GM19238 (cell line): ENCODE measurements at regions not wholly inside any gene's neighbourhood (a gene's known extent, or its start where the extent isn't known, plus 50 kb on each side); places are given as distances from the start of the nearest gene placed in this dataset.

Experiments used
- DNase-seq: peaks from one replicate; pipeline ENCODE4 v3.0.0; 2011; ENCODE audit warnings: low spot score; ENCODE audit not compliant: insufficient read length

- no peak for DNase-seq
Observed at GRCh38 chr22:48520884-48521588, 1306.6 kb downstream of the BRD1 start.

GRCh38 chr22:48520207-48520606, 1307.5 kb downstream of the BRD1 start:
- no peak for DNase-seq

- DNase-seq, result no peak
Observed at GRCh38 chr22:48517039-48518030, 1310.3 kb downstream of the BRD1 start.

GRCh38 chr22:48516571-48516970, 1311.1 kb downstream of the BRD1 start:
- no peak for DNase-seq

- no peak for DNase-seq
Observed at GRCh38 chr22:48515571-48516200, 1312.0 kb downstream of the BRD1 start.

DNA sequence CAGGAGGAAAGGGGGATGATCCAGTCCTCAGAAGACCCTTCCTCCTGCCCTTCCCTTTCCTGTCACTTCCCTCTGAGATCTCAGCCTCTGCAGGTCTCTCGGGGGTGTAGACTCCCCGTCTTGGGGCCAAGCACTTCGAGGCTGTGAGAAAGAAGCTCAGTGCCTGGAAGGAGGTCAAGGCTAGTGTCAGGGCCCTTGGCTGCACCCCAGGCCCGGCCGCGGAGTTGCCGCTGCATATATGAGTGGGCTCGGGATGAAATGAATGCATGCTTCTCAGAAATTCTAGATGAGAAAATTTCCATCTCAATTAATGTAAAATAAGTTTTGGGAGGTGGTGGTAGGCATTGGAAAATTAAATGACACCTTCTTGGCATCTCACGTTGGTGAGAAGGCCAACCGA, 1313.7 kb downstream of the BRD1 start:
- no peak for DNase-seq

- no peak for DNase-seq
Observed at GRCh38 chr22:48513446-48513845, 1314.2 kb downstream of the BRD1 start.

DNA sequence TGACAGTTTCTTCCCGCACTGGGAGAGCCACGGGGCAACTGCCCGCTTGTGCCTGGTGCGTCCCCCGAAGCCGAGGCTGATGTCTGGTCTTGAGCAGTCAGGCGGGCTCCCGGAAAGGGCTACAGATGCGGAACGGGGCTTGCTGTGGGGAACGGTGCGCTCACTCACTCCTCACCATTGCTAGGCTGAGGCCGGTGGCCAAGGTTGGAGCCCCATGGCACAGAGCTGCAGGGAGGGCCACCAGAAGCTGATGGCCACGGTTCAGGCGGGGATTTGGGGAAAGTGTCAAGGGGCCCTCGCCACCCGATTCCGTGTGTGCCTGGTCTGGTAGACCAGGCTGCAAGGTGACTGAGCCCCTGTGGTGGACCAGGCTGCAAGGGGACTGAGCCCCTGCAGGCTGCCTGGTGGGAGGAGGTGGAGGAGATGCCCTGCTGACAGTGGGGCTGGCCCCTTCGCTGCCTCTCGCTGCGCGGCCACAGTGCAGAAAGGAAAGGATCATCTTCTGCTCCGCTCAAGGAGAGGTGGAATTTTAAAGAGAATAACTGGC, 1315.8 kb downstream of the BRD1 start:
- no peak for DNase-seq

- DNase-seq, result no peak
Observed at GRCh38 chr22:48511211-48511610, 1316.5 kb downstream of the BRD1 start.

DNA sequence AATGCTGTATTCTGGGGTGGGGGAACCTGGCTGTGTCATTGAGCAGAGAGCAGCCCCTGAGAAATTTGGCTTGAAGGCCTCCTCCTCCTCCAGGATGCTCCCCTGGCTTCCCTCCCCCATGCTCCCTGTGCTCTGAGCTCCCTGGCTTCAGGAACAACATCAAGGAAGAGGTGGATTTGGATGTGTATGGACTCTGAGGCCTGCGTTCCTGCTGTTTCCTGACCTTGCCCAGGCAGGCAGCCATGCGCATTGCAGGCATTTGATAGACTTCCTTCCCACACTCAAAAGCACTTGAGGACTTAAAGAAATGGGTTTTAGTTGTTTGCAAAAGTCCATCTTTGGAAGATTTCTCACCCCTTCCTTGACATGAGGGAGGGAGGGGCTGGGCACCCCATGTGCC, 1317.1 kb downstream of the BRD1 start:
- DNase-seq, result no peak

GRCh38 chr22:48507595-48508350, 1319.9 kb downstream of the BRD1 start:
- no peak for DNase-seq

DNA sequence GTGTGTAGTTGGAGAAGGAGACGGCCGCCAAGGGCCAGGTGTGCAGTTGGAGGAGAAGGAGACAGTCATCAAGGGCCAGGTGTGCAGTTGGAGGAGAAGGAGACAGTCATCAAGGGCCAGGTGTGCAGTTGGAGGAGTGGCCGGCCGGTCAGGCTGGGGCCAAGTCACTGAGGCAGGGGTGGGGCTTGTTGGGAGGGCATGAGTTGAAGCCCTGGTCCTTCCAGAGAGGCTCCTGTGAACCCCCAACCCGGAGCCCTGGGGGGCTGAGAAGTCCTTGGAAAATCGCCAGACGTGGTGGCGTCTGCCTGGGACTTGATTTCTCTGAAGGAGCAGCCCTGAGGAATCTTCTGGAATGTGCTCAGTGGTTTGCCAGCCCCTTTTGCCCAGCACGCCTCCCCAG, 1320.5 kb downstream of the BRD1 start:
- no peak for DNase-seq

DNA sequence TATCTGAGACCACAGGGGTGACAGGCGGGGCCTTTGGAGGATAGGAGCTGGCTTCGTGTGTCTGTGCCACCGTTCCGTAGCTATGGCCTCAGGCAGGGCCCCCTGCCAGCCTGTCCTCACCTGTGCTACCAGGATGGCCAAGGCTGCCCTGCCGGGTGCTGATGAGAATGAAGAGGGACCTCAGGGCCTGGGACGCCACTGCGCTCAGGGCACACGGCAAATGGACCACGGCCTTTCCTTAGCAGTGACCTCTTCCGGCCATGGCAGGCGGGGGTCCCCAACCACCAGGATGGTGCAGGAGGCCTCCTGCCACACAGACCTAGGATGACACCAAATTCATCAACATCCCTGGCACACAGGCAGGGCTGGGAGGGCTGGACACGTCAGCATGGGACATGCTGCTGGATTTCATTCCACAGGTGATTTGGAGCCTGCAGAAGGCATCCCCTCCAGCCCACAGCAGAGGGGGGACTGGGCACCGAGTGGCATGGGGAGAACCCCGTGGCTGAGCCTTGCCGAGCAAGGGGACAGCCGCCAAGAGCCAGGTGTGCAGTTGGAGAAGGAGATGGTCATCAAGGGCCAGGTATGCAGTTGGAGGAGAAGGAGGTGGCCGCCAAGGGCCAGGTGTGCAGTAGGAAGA, 1321.0 kb downstream of the BRD1 start:
- DNase-seq, result no peak

DNA sequence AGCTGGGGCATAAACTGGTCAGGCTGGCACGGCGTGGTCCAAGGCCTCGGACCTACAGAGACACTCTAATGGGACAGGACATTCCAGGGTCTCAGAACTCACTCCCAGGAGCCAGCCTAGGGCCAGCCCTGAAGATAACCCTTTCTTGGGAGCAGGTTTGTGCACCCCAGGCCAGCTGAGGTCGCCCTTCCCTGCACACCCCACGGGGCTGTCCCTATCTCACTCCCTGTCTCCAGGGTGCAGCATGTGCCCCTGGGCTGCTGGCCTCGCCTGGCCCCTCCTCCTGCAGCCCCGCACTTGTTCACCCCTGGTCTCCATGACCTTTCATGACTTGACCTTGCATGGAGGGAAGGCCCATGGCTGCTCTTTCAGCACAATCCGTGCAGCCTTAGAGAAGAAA, 1321.8 kb downstream of the BRD1 start:
- DNase-seq, result no peak

GRCh38 chr22:48504519-48505140, 1323.0 kb downstream of the BRD1 start:
- DNase-seq, result no peak

GRCh38 chr22:48503876-48504275, 1323.8 kb downstream of the BRD1 start:
- no peak for DNase-seq

DNA sequence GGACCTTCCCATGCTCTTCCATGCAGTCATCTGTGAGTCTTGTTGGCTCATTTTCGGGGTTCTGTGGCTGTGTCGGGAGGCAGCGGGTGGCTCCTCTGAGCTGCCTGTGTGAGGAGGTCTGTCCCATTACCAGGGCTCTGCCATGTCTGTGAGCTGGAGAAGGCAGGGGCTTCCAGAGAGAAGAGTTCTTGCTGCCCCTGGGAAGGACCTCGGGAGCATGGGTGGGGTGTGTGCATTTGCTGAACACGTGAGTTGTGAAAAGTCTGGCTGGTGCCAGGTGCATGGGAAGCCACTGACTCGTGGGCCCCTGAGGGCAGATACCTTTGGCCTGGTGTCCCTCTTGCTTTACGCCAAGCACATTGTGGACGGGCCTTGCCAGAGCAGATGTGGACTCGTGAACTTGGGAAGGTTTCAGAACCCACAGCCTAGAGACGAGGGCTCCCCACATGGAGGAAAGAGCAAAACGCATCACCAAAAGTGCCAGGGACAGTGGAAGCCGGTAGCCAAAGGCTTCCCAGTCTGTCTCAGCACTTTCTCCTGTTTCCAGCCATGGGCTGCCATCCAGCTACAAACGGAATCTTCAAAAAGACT, 1324.5 kb downstream of the BRD1 start:
- DNase-seq, result no peak

- no peak for DNase-seq
Observed at GRCh38 chr22:48501231-48501750, 1326.4 kb downstream of the BRD1 start.

GRCh38 chr22:48500471-48501230, 1327.0 kb downstream of the BRD1 start:
- no peak for DNase-seq
